Germinal center (tissue), 1 donor: ENCODE measurements at regions not wholly inside any gene's neighbourhood (a gene's known extent, or its start where the extent isn't known, plus 50 kb on each side); places are given as distances from the start of the nearest gene placed in this dataset.

Source experiments
- DNase-seq: peaks from one replicate; pipeline ENCODE4 v3.0.0; 2012; ENCODE audit warnings: mixed read lengths, low spot score

GRCh38 chr10:114771157-114771556 is 50.4 kb upstream of the FHIP2A start:
- no peak for DNase-seq

DNA sequence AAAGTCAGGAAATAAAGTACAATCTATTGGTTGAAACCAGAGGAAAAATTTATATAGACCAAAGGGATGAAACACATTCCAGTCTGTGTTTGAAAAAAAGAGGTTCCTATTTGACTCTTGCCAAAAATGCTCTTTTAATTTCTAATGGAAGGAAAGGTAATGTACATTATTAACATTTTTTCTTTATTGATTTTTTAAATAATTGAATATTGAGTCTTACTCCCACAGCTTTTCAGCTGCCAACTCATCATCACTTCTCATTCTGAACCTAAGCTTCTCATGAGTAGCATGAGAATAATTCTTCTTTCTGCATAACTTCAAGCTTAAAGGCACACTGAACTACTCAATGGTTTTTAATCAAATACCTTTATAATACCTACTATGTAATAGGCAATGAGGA is 49.8 kb upstream of the FHIP2A start:
- DNase-seq, result no peak
